Ovary (tissue), 7 donors: ENCODE measurements at regions not wholly inside any gene's neighbourhood (a gene's known extent, or its start where the extent isn't known, plus 50 kb on each side); places are given as distances from the start of the nearest gene placed in this dataset.

Experiments
- DNase-seq, 5 donors: peaks; one replicate each; pipeline ENCODE4 v3.0.0-alpha.2; 2019 to 2020
- H3K27ac ChIP-seq, 2 donors: fragments of 200-600 bp; one replicate each; pipeline versions ENCODE4 v1.5.1 to v1.8.0; 2019 to 2022
- H3K27me3 ChIP-seq: fragments of 200-600 bp; one replicate; pipeline ENCODE4 v1.8.0; 2022
- H3K36me3 ChIP-seq: fragments of 200-600 bp; sonication (generic); one replicate; pipeline ENCODE4 v1.5.1; 2019
- H3K4me1 ChIP-seq: one replicate; pipeline ENCODE4 v1.8.1; 2013; ENCODE audit warnings: mild to moderate bottlenecking, moderate library complexity; ENCODE audit not compliant: insufficient read depth
- H3K4me3 ChIP-seq: fragments of 200-600 bp; sonication (generic); one replicate; pipeline ENCODE4 v1.5.1; 2017
- H3K9me3 ChIP-seq, 2 donors: fragments of 200-600 bp in 1 of 2; sonication (generic) in 1 of 2; one replicate each; pipeline versions ENCODE4 v1.5.1 to v1.8.1; 2013 to 2019; ENCODE audit warnings: mild to moderate bottlenecking in 1 of 2, moderate library complexity in 1 of 2
- CTCF ChIP-seq, 3 donors: fragments of 450-650 bp in 2 of 3; fragments of 200-600 bp in 1 of 3; IDR thresholded peaks; one replicate each; pipeline versions ENCODE4 v1.5.1 to v1.8.0; 2016 to 2022; ENCODE audit warnings: antibody characterized with exemption in 3 of 3, mild to moderate bottlenecking in 1 of 3
- EP300 ChIP-seq: sonication (generic); formaldehyde crosslinking; IDR thresholded peaks from one replicate; pipeline ENCODE4 v1.6.1; 2017; ENCODE audit warnings: antibody characterized with exemption
- POLR2A ChIP-seq: fragments of 450-650 bp; IDR thresholded peaks from one replicate; pipeline ENCODE4 v1.6.1; 2017; ENCODE audit warnings: antibody characterized with exemption, mild to moderate bottlenecking, moderate library complexity
- WGBS, 3 donors: extraction: QIAGEN DNeasy Blood & Tissue Kit in 1 of 3; methylation state at CpG; one replicate each; pipeline versions ENCODE4 v1.1.5 to v1.1.7; 2013 to 2017; 5-methylcytosine and 5-hydroxymethylcytosine counted together
- intact Hi-C, 4 donors: fragments of 100-400 bp; cut with DNase I; formaldehyde crosslinking; loops; one replicate each; pipeline versions ENCODE4 v1.11.0 to v1.15.1; 2022 to 2023
- donor health status: DM: no; HTN: no; CAD: no; lungs with moderate emphysema.
- donor health status: DM: no; HTN: no; CAD: no.
- donor health status: Bipolar disorder and iron deficiency.
- donor health status: DM: no; HTN: no; CAD: no.
- donor health status: DM: yes; HTN: yes; CAD: no.

- H3K4me1 ChIP-seq: no peaks in the 10 kb centered on the region
- H3K27ac ChIP-seq: no peak overlapping the region
- TF ChIP-seq CTCF (IDR thresholded peaks at IDR 0.05) (no peak), POLR2A (no peak), EP300 (no peak)
- intact Hi-C loops: no loop called here
- H3K4me3 ChIP-seq: no peak overlapping the region
- H3K36me3 ChIP-seq: no peaks in the 10 kb centered on the region
- DNase-seq: no peak
- no peaks in the 10 kb centered on the region for H3K9me3 ChIP-seq
- H3K27me3 ChIP-seq: no peaks in the 10 kb centered on the region
These were observed 391.6 kb downstream of the PCDH20 start for GRCh38 chr13:61024046-61024445.

GRCh38 chr13:61021838-61022237, 393.8 kb downstream of the PCDH20 start:
- H3K36me3 ChIP-seq: no peaks in the 10 kb centered on the region
- H3K9me3 ChIP-seq: no peaks in the 10 kb centered on the region
- WGBS, 3 donors: 53 to 66% (median 57%) methylated on average over 2 of the region's 2 CpGs
- no peak for TF ChIP-seq CTCF (IDR thresholded peaks at IDR 0.05)
- TF ChIP-seq EP300: no peak
- no peak for TF ChIP-seq POLR2A
- H3K4me1 ChIP-seq: no peaks in the 10 kb centered on the region
- intact Hi-C loops: no loop called here
- no peak for DNase-seq
- no peaks in the 10 kb centered on the region for H3K27me3 ChIP-seq
- no peak overlapping the region for H3K27ac ChIP-seq
- H3K4me3 ChIP-seq: no peak overlapping the region

- H3K9me3 ChIP-seq: no peaks in the 10 kb centered on the region
- DNase-seq: no peak
- WGBS, 3 donors: 64 to 86% (median 80%) methylated on average over 2 of the region's 2 CpGs
- H3K27me3 ChIP-seq: no peaks in the 10 kb centered on the region
- intact Hi-C loops: no loop called here
- no peak overlapping the region for H3K4me3 ChIP-seq
- no peaks in the 10 kb centered on the region for H3K4me1 ChIP-seq
- TF ChIP-seq POLR2A: no peak
- TF ChIP-seq CTCF (IDR thresholded peaks at IDR 0.05): no peak
- TF ChIP-seq EP300: no peak
- no peaks in the 10 kb centered on the region for H3K36me3 ChIP-seq
- H3K27ac ChIP-seq: no peak overlapping the region
These were observed 401.9 kb downstream of the PCDH20 start for GRCh38 chr13:61013796-61014195.

GRCh38 chr13:61010358-61010757, 405.3 kb downstream of the PCDH20 start:
- peaks cover 0 to 4% of the 10 kb centered on the region in 2 donors for H3K9me3 ChIP-seq
- H3K4me3 ChIP-seq: no peak overlapping the region
- no peaks in the 10 kb centered on the region for H3K36me3 ChIP-seq
- H3K27ac ChIP-seq: no peak overlapping the region
- no peaks in the 10 kb centered on the region for H3K4me1 ChIP-seq
- TF ChIP-seq EP300 (no peak), POLR2A (no peak), CTCF (IDR thresholded peaks at IDR 0.05) (no peak)
- DNase-seq: no peak
- intact Hi-C loops: no loop called here
- WGBS, 3 donors: 67 to 78% (median 75%) methylated on average over 2 of the region's 2 CpGs
- H3K27me3 ChIP-seq: no peaks in the 10 kb centered on the region

GRCh38 chr13:61002686-61003085, 413.0 kb downstream of the PCDH20 start:
- no peaks in the 10 kb centered on the region for H3K27me3 ChIP-seq
- intact Hi-C loops: no loop called here
- TF ChIP-seq CTCF (IDR thresholded peaks at IDR 0.05) (no peak), EP300 (no peak), POLR2A (no peak)
- H3K36me3 ChIP-seq: no peaks in the 10 kb centered on the region
- DNase-seq: no peak
- no peaks in the 10 kb centered on the region for H3K4me1 ChIP-seq
- no peak overlapping the region for H3K4me3 ChIP-seq
- H3K27ac ChIP-seq: no peak overlapping the region
- H3K9me3 ChIP-seq: no peaks in the 10 kb centered on the region
- WGBS, 3 donors: 58 to 62% (median 59%) methylated on average over 1 of the region's 1 CpG
